GM12878 (cell line): ENCODE measurements at regions not wholly inside any gene's neighbourhood (a gene's known extent, or its start where the extent isn't known, plus 50 kb on each side); places are given as distances from the start of the nearest gene placed in this dataset.

Source experiments
- ASH2L ChIP-seq: fragments of 300-600, 200-600 bp; sonication (generic); IDR thresholded peaks from 2 replicates; pipeline ENCODE4 v1.6.1; 2017; ENCODE audit warnings: low read depth, mild to moderate bottlenecking, borderline replicate concordance
- ATF7 ChIP-seq: fragments of 450-650 bp; IDR thresholded peaks from 2 replicates; pipeline ENCODE4 v1.6.1; 2016; ENCODE audit warnings: low read depth, mild to moderate bottlenecking
- BACH1 ChIP-seq: fragments of 450-650 bp; IDR thresholded peaks from 2 replicates; pipeline ENCODE4 v1.6.1; 2017; ENCODE audit warnings: mild to moderate bottlenecking, borderline replicate concordance
- BCL3 ChIP-seq: IDR thresholded peaks from 2 replicates; pipeline ENCODE4 v1.6.1; 2011; ENCODE audit warnings: borderline replicate concordance, low read depth, mild to moderate bottlenecking, moderate library complexity, low read length; ENCODE audit not compliant: insufficient read depth, poor library complexity, severe bottlenecking
- E2F8 ChIP-seq: fragments of 450-650 bp; IDR thresholded peaks from 2 replicates; pipeline ENCODE4 v1.6.1; 2018; ENCODE audit warnings: mild to moderate bottlenecking, low read depth, moderate library complexity; ENCODE audit not compliant: partially characterized antibody
- EED ChIP-seq: sonication (generic); IDR thresholded peaks from 2 replicates; pipeline ENCODE4 v1.6.1; 2016; ENCODE audit warnings: antibody characterized with exemption, low read depth
- FOS ChIP-seq: IDR thresholded peaks from 3 replicates; pipeline ENCODE4 v1.6.1; 2011; ENCODE audit warnings: borderline replicate concordance; ENCODE audit not compliant: insufficient read length; ENCODE audit errors: extremely low read depth
- FOXK2 ChIP-seq: fragments of 450-650 bp; IDR thresholded peaks from 2 replicates; pipeline ENCODE4 v1.6.1; 2017; ENCODE audit warnings: mild to moderate bottlenecking, moderate library complexity
- GABPA ChIP-seq: IDR thresholded peaks from 2 replicates; pipeline ENCODE4 v1.6.1; 2014; ENCODE audit warnings: antibody characterized with exemption, low read depth, mild to moderate bottlenecking, inconsistent platforms
- GATAD2B ChIP-seq: fragments of 450-650 bp; conservative IDR thresholded peaks from 2 replicates; pipeline ENCODE4 v1.6.1; 2017; ENCODE audit warnings: low read depth, mild to moderate bottlenecking, moderate library complexity
- HCFC1 ChIP-seq: fragments of 150-350 bp; IDR thresholded peaks from 2 replicates; pipeline ENCODE4 v1.6.1; 2014; ENCODE audit warnings: low read length
- HSF1 ChIP-seq: fragments of 150-350 bp; IDR thresholded peaks from 2 replicates; pipeline ENCODE4 v1.6.1; 2014; ENCODE audit warnings: mild to moderate bottlenecking, low read depth, low read length
- IKZF1 ChIP-seq: fragments of 450-650 bp; conservative IDR thresholded peaks from 2 replicates; pipeline ENCODE4 v1.6.1; 2017; ENCODE audit warnings: antibody characterized with exemption, mild to moderate bottlenecking
- JUND ChIP-seq: IDR thresholded peaks from 2 replicates; pipeline ENCODE4 v1.6.1; 2012; ENCODE audit warnings: low read depth, mild to moderate bottlenecking, low read length, improper control_type of control experiment, moderate library complexity
- KAT2A ChIP-seq: conservative IDR thresholded peaks from 2 replicates; pipeline ENCODE4 v1.6.1; 2011; ENCODE audit warnings: low read depth, low read length; ENCODE audit not compliant: control insufficient read depth
- NR2C2 ChIP-seq: IDR thresholded peaks from 2 replicates; pipeline ENCODE4 v1.6.1; 2011; ENCODE audit warnings: borderline replicate concordance, low read depth; ENCODE audit not compliant: control insufficient read depth, insufficient read length
- NR2F1 ChIP-seq: fragments of 450-650 bp; conservative IDR thresholded peaks from 2 replicates; pipeline ENCODE4 v1.6.1; 2017; ENCODE audit warnings: mild to moderate bottlenecking
- PML ChIP-seq: IDR thresholded peaks from 2 replicates; pipeline ENCODE4 v1.6.1; 2012; ENCODE audit warnings: low read length, inconsistent platforms
- POLR2AphosphoS5 ChIP-seq: IDR thresholded peaks from 2 replicates; pipeline ENCODE4 v1.6.1; 2011; ENCODE audit warnings: mild to moderate bottlenecking, low read length, inconsistent platforms
- POU2F2 ChIP-seq: IDR thresholded peaks from 3 replicates; pipeline ENCODE4 v1.6.1; 2011; ENCODE audit warnings: low read depth, mild to moderate bottlenecking, low read length, borderline replicate concordance
- RAD21 ChIP-seq: IDR thresholded peaks from 2 replicates; pipeline ENCODE4 v1.6.1; 2011; ENCODE audit warnings: mild to moderate bottlenecking, low read depth, low read length, moderate library complexity; ENCODE audit not compliant: insufficient read depth
- RAD51 ChIP-seq: fragments of 450-650 bp; IDR thresholded peaks from 2 replicates; pipeline ENCODE4 v1.6.1; 2016; ENCODE audit warnings: moderate library complexity, mild to moderate bottlenecking, inconsistent platforms
- SMAD5 ChIP-seq: IDR thresholded peaks from 2 replicates; pipeline ENCODE4 v1.6.1; 2016; ENCODE audit warnings: antibody characterized with exemption, low read depth
- SP1 ChIP-seq: IDR thresholded peaks from one replicate; pipeline ENCODE4 v1.6.1; 2011; ENCODE audit warnings: low read depth, low read length
- SREBF1 ChIP-seq: IDR thresholded peaks from 2 replicates; pipeline ENCODE4 v1.6.1; 2012; ENCODE audit warnings: mild to moderate bottlenecking, low read length
- TAF1 ChIP-seq: IDR thresholded peaks from 2 replicates; pipeline ENCODE4 v1.6.1; 2011; ENCODE audit warnings: mild to moderate bottlenecking, low read depth, low read length, borderline replicate concordance
- ZBED1 ChIP-seq: IDR thresholded peaks from 2 replicates; pipeline ENCODE4 v1.6.1; 2016; ENCODE audit warnings: borderline replicate concordance

GRCh38 chr12:93167841-93168492 lies 209.8 kb upstream of the NUDT4 start (continued):
- no peak for TF ChIP-seq FOS
- TF ChIP-seq SP1: peak; percentile 62
- TF ChIP-seq NR2C2: no peak
- peak; percentile 96 for TF ChIP-seq IKZF1
- TF ChIP-seq BACH1: no peak; the same call in 1 of the 2 replicates
- TF ChIP-seq SREBF1: no peak
- TF ChIP-seq ZBED1: peak; percentile 92; the same call in 1 of the 2 replicates
- peak; percentile 72 for TF ChIP-seq PML
- TF ChIP-seq GABPA: 0 out of 2 replicates have a peak, but pooled peaks have one; percentile 26
- peak; percentile 75; the same call in 1 of the 2 replicates for TF ChIP-seq ASH2L
- TF ChIP-seq SMAD5: no peak
- no peak for TF ChIP-seq HCFC1
- TF ChIP-seq NR2F1: no peak; the same call in 1 of the 2 replicates
- TF ChIP-seq RAD21: peak; percentile 23; the same call in 1 of the 2 replicates
- peak; percentile 91 for TF ChIP-seq EED
- peak; percentile 73 for TF ChIP-seq ATF7
- TF ChIP-seq KAT2A: no peak
- peak; percentile 99 for TF ChIP-seq POU2F2
- TF ChIP-seq JUND: no peak
- TF ChIP-seq RAD51: no peak
- TF ChIP-seq GATAD2B: peak; percentile 74; the same call in 1 of the 2 replicates
- peak; percentile 41; the same call in 1 of the 2 replicates for TF ChIP-seq POLR2AphosphoS5
- TF ChIP-seq BCL3: peak; percentile 98
- peak; percentile 56; the same call in 1 of the 2 replicates for TF ChIP-seq TAF1
- TF ChIP-seq FOXK2: no peak
- no peak for TF ChIP-seq HSF1
- no peak for TF ChIP-seq E2F8
